Heart left ventricle (tissue), 13 donors: ENCODE measurements at regions not wholly inside any gene's neighbourhood (a gene's known extent, or its start where the extent isn't known, plus 50 kb on each side); places are given as distances from the start of the nearest gene placed in this dataset.

ENCODE experiments used
- CTCF ChIP-seq, 12 donors: fragments of 200-600 bp; sonication (generic) in 4 of 12; IDR thresholded peaks; one replicate each; pipeline versions ENCODE4 v1.5.0 to v1.8.0; 2018 to 2022; ENCODE audit warnings: antibody characterized with exemption in 12 of 12, mild to moderate bottlenecking in 5 of 12
- POLR2A ChIP-seq, 2 donors: fragments of 450-650 bp; IDR thresholded peaks; one replicate each; pipeline ENCODE4 v1.6.1; 2017; ENCODE audit warnings: antibody characterized with exemption in 2 of 2, mild to moderate bottlenecking in 2 of 2, moderate library complexity in 2 of 2
- donor health status: ischemic (EF 13 %, LVEDD 7.1; RV severe dilation, severe dysfunction).
- donor health status: DM: no; HTN: yes; CAD: no.
- donor health status: DM: no; HTN: no; CAD: no.
- donor health status: ischemic (EF 25% LVEDD 6.9; RV normal size, moderate dysfunction).
- donor health status: ischemic (EF 25% LVEDD 5.7; RV mildly dilated, moderate dysfunction).
- donor health status: ischemic (EF 35%, LVEDD 5.7; RV mildly dilated, moderate dysfunction).
- donor health status: nonischemic (EF 11% LVEDD 7.7; RV severe dilation, severe dysfunction).
- donor health status: DM: yes; HTN: yes; CAD: no.
- donor health status: PGD.
- donor health status: ischemic (EF 29% LVEDD 5.4; RV normal size, mild dysfunction).
- donor health status: nonischemic (EF 23%, LVEDD 6.1; RV moderate dilation, normal function).

- TF ChIP-seq CTCF (IDR thresholded peaks at IDR 0.05): no peak
- no peak for TF ChIP-seq POLR2A (IDR thresholded peaks at IDR 0.05)
Observed at GRCh38 chr6:14061643-14062042, 55.9 kb upstream of the CD83 start.
